ENCODE measurements at regions not wholly inside any gene's neighbourhood (a gene's known extent, or its start where the extent isn't known, plus 50 kb on each side); places are given as distances from the start of the nearest gene placed in this dataset.

- no peak for TF ChIP-seq ZNF530 (tag by site-specific recombination; IDR thresholded peaks at IDR 0.05; ENCODE audit: low read depth)
Observed at GRCh38 chr2:122062506-122062905, 307.1 kb downstream of the TSN start (continued).

GRCh38 chr2:122063716-122064115 lies 308.3 kb downstream of the TSN start:
- ChIA-PET POLR2A (no interaction called here), CTCF (no interaction called here)
- H3K9me3 ChIP-seq (ENCODE audit: control insufficient read depth, insufficient read depth, low read depth, low read length): no peaks in the 10 kb centered on the region
- H3K27ac ChIP-seq (ENCODE audit: extremely low read depth, low read depth, low read length): no peak overlapping the region
- H3K36me3 ChIP-seq (ENCODE audit: control insufficient read depth in 2 of 2, insufficient read depth in 1 of 2, low read length in 2 of 2): no peaks in the 10 kb centered on the region
- H3K4me1 ChIP-seq (ENCODE audit: control insufficient read depth, insufficient read depth, low read length): no peaks in the 10 kb centered on the region
- TF ChIP-seq SCRT2 (tag by site-specific recombination; IDR thresholded peaks at IDR 0.05) (no peak), BCL11A (tag by site-specific recombination; IDR thresholded peaks at IDR 0.05; ENCODE audit: low read depth) (no peak), ZNF660 (tag by site-specific recombination; IDR thresholded peaks at IDR 0.05) (no peak), ZNF302 (tag by site-specific recombination; IDR thresholded peaks at IDR 0.05; ENCODE audit: low read depth) (no peak), SP7 (tag by site-specific recombination; IDR thresholded peaks at IDR 0.05) (no peak), ZNF404 (tag by site-specific recombination; IDR thresholded peaks at IDR 0.05) (no peak), ZNF548 (tag by site-specific recombination; IDR thresholded peaks at IDR 0.05) (no peak), WT1 (tag by site-specific recombination; IDR thresholded peaks at IDR 0.05) (no peak), SCRT1 (tag by site-specific recombination; IDR thresholded peaks at IDR 0.05; ENCODE audit: borderline replicate concordance) (no peak), PRDM1 (tag by site-specific recombination; IDR thresholded peaks at IDR 0.05) (no peak), ZNF544 (tag by site-specific recombination; IDR thresholded peaks at IDR 0.05) (no peak), ZNF169 (tag by site-specific recombination; IDR thresholded peaks at IDR 0.05) (no peak), OVOL3 (tag by site-specific recombination; IDR thresholded peaks at IDR 0.05) (no peak), ZFHX2 (tag by site-specific recombination; conservative IDR thresholded peaks at IDR 0.05) (no peak), REPIN1 (tag by site-specific recombination; IDR thresholded peaks at IDR 0.05; ENCODE audit: low read depth) (no peak), GLI2 (tag by site-specific recombination; IDR thresholded peaks at IDR 0.05; ENCODE audit: borderline replicate concordance, low read depth) (no peak), ZNF394 (tag by site-specific recombination; IDR thresholded peaks at IDR 0.05; ENCODE audit: borderline replicate concordance) (no peak), ZNF768 (tag by site-specific recombination; IDR thresholded peaks at IDR 0.05) (no peak), ZNF280D (tag by site-specific recombination; IDR thresholded peaks at IDR 0.05) (no peak)
- H3K4me3 ChIP-seq (ENCODE audit: low read depth, low read length): no peak overlapping the region

- Histone ChIP-seq H3K27ac (ENCODE audit: extremely low read depth, low read depth, low read length) (no peak overlapping the region), H3K4me1 (ENCODE audit: control insufficient read depth, insufficient read depth, low read length) (no peaks in the 10 kb centered on the region), H3K9me3 (ENCODE audit: control insufficient read depth, insufficient read depth, low read depth, low read length) (no peaks in the 10 kb centered on the region), H3K36me3 (ENCODE audit: control insufficient read depth in 2 of 2, insufficient read depth in 1 of 2, low read length in 2 of 2) (no peaks in the 10 kb centered on the region), H3K4me3 (ENCODE audit: low read depth, low read length) (no peak overlapping the region)
- CTCF ChIA-PET: interaction anchor here (0.7 kb wide), 1 partner anchor 724 kb away, joined by 3 read pairs; no protein-coding TSS in a partner anchor
- POLR2A ChIA-PET: no interaction called here
- TF ChIP-seq ZNF140 (tag by site-specific recombination; IDR thresholded peaks at IDR 0.05) (no peak), ZNF280C (tag by site-specific recombination; IDR thresholded peaks at IDR 0.05) (no peak), ZNF391 (tag by site-specific recombination; IDR thresholded peaks at IDR 0.05; ENCODE audit: borderline replicate concordance, low read depth) (no peak), GLIS1 (tag by site-specific recombination; IDR thresholded peaks at IDR 0.05) (no peak), ZNF518A (tag by site-specific recombination; conservative IDR thresholded peaks at IDR 0.05; ENCODE audit: low read depth) (no peak)
Observed at GRCh38 chr2:122070241-122070731, 314.8 kb downstream of the TSN start.
